ENCODE measurements at regions not wholly inside any gene's neighbourhood (a gene's known extent, or its start where the extent isn't known, plus 50 kb on each side); places are given as distances from the start of the nearest gene placed in this dataset.

DNA sequence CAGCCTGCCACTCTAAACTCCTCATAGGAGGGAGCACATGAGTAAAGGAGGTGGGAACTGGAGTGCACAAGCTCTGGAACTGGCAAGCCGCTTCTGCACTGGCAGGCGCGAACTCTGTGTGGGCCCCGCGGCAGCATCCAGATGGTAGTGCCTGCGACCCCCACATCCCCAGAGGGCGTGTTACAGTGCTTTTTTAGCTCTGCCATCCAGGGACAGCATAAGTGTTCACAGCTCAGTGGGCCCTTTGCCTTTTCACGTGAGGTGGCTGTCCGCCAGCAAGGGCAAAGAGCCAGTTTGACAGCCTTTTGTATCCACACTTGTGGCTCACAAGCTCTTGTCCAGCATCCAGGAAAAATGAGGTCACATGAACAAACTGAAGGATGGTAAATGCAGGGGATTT, 581.6 kb upstream of the DIAPH2 start (continued):
- TF ChIP-seq, protein P1, sequence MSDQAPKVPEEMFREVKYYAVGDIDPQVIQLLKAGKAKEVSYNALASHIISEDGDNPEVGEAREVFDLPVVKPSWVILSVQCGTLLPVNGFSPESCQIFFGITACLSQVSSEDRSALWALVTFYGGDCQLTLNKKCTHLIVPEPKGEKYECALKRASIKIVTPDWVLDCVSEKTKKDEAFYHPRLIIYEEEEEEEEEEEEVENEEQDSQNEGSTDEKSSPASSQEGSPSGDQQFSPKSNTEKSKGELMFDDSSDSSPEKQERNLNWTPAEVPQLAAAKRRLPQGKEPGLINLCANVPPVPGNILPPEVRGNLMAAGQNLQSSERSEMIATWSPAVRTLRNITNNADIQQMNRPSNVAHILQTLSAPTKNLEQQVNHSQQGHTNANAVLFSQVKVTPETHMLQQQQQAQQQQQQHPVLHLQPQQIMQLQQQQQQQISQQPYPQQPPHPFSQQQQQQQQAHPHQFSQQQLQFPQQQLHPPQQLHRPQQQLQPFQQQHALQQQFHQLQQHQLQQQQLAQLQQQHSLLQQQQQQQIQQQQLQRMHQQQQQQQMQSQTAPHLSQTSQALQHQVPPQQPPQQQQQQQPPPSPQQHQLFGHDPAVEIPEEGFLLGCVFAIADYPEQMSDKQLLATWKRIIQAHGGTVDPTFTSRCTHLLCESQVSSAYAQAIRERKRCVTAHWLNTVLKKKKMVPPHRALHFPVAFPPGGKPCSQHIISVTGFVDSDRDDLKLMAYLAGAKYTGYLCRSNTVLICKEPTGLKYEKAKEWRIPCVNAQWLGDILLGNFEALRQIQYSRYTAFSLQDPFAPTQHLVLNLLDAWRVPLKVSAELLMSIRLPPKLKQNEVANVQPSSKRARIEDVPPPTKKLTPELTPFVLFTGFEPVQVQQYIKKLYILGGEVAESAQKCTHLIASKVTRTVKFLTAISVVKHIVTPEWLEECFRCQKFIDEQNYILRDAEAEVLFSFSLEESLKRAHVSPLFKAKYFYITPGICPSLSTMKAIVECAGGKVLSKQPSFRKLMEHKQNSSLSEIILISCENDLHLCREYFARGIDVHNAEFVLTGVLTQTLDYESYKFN (CRISPR knock-in tag; conservative IDR thresholded peaks at IDR 0.05), result no peak
- TF ChIP-seq, protein P2, sequence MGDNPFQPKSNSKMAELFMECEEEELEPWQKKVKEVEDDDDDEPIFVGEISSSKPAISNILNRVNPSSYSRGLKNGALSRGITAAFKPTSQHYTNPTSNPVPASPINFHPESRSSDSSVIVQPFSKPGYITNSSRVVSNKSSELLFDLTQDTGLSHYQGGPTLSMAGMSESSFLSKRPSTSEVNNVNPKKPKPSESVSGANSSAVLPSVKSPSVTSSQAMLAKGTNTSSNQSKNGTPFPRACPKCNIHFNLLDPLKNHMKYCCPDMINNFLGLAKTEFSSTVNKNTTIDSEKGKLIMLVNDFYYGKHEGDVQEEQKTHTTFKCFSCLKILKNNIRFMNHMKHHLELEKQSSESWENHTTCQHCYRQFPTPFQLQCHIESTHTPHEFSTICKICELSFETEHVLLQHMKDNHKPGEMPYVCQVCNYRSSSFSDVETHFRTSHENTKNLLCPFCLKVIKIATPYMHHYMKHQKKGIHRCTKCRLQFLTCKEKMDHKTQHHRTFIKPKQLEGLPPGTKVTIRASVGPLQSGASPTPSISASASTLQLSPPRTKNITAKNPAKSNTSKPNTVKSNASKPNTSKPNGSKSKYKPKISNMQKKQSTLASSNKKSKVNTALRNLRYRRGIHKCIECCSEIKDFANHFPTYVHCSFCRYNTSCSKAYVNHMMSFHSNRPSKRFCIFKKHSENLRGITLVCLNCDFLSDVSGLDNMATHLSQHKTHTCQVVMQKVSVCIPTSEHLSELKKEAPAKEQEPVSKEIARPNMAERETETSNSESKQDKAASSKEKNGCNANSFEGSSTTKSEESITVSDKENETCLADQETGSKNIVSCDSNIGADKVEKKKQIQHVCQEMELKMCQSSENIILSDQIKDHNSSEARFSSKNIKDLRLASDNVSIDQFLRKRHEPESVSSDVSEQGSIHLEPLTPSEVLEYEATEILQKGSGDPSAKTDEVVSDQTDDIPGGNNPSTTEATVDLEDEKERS (CRISPR knock-in tag; IDR thresholded peaks at IDR 0.05), result no peak
- TF ChIP-seq ZNF7 (CRISPR knock-in tag; IDR thresholded peaks at IDR 0.05) (no peak), ZNF788 (CRISPR knock-in tag; IDR thresholded peaks at IDR 0.05; ENCODE audit: borderline replicate concordance) (no peak)
- TF ChIP-seq, protein P3, sequence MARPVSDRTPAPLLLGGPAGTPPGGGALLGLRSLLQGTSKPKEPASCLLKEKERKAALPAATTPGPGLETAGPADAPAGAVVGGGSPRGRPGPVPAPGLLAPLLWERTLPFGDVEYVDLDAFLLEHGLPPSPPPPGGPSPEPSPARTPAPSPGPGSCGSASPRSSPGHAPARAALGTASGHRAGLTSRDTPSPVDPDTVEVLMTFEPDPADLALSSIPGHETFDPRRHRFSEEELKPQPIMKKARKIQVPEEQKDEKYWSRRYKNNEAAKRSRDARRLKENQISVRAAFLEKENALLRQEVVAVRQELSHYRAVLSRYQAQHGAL (CRISPR knock-in tag; IDR thresholded peaks at IDR 0.05; ENCODE audit: not compliant biosample characterization), result no peak

DNA sequence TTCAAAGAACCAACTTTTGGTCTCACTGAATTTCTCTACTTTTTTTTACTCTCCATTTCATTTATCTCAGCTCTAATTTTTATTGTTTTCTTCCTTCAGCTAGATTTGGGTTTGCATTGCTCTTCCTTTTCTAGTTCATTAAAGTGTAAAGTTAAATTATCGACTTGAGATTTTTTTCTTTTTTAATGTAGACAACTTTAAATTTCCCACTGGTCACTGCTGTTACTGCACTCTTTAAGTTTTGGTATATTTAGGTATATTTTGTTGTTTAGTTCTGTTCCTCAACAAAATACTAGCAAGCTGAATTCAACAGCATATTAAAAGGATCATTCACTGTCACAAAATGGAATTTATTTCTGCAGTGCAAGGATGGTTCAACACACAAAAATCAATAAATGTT, 572.0 kb upstream of the DIAPH2 start:
- DNase-seq (ENCODE audit: low spot score) (no peak), FAIRE-seq (no peak), ATAC-seq (no peak)
- H3K27ac ChIP-seq (ENCODE audit: extremely low read length, insufficient read depth, low read length), result no peak overlapping the region
- no peak overlapping the region for H3K4me3 ChIP-seq (replicated peaks in 1 of 3; ENCODE audit: insufficient read depth in 1 of 3, low read depth in 2 of 3, low read length in 3 of 3)
- intact Hi-C loops (cut with micrococcal nuclease; ENCODE audit: unreplicated experiment), result no loop called here
- no peaks in the 10 kb centered on the region for H4K20me1 ChIP-seq (ENCODE audit: insufficient read depth, low read length)
- H2AFZ ChIP-seq (ENCODE audit: low read length), result no peak overlapping the region
- no peaks in the 10 kb centered on the region for H3K27me3 ChIP-seq (ENCODE audit: control insufficient read depth in 1 of 2, insufficient read depth in 2 of 2, low read length in 2 of 2)
- no peak for TF ChIP-seq MEF2D (CRISPR knock-in tag; IDR thresholded peaks at IDR 0.05)
- no peak for TF ChIP-seq ZNF572 (CRISPR knock-in tag; IDR thresholded peaks at IDR 0.05)
- TF ChIP-seq ZNF839 (CRISPR knock-in tag; IDR thresholded peaks at IDR 0.05; ENCODE audit: borderline replicate concordance), result no peak
- no peak for TF ChIP-seq KDM3A (CRISPR knock-in tag; IDR thresholded peaks at IDR 0.05; ENCODE audit: low read depth)
- no TSS peak for BruUV-seq (replicated peaks)
- in situ Hi-C loops (cut with HindIII; ENCODE audit: extremely low pct_ligation_motif_present, low pct_unique_long_range_greater_than_20kb), result no loop called here
- H3K4me2 ChIP-seq (ENCODE audit: low read depth, low read length), result no peak overlapping the region
- H3K9me3 ChIP-seq (ENCODE audit: low read length), result no peaks in the 10 kb centered on the region
- H3K9ac ChIP-seq (ENCODE audit: insufficient read depth, low read depth, low read length), result no peak overlapping the region
- POLR2A ChIA-PET, result no interaction called here
- H3K4me1 ChIP-seq (ENCODE audit: insufficient read depth, low read length), result no peaks in the 10 kb centered on the region
- WGBS (ENCODE audit: low lambda C conversion rate), result 0% methylated on average over 1 of the region's 1 CpG
- CTCF ChIA-PET (ENCODE audit: low intra/inter-chr PET ratio, low total read pairs), result no interaction called here
- H3K36me3 ChIP-seq (replicated peaks in 1 of 2; ENCODE audit: control insufficient read depth in 1 of 2, insufficient read depth in 2 of 2, low read length in 2 of 2), result no peaks in the 10 kb centered on the region
- H3K79me2 ChIP-seq (ENCODE audit: insufficient read depth, low read length), result no peaks in the 10 kb centered on the region

Data from HepG2 (cell line).